HUES6 (cell line): ENCODE measurements at regions not wholly inside any gene's neighbourhood (a gene's known extent, or its start where the extent isn't known, plus 50 kb on each side); places are given as distances from the start of the nearest gene placed in this dataset.

Experiments used
- H3K27ac ChIP-seq: 2 replicates; pipeline ENCODE4 v1.7.0; 2013; ENCODE audit warnings: low read depth, mild to moderate bottlenecking, low read length, inconsistent platforms
- H3K27me3 ChIP-seq: 2 replicates; pipeline ENCODE4 v1.6.1; 2013; ENCODE audit warnings: low read length; ENCODE audit not compliant: control insufficient read depth, insufficient read depth
- H3K36me3 ChIP-seq: 2 replicates; pipeline ENCODE4 v1.6.1; 2013; ENCODE audit warnings: low read length; ENCODE audit not compliant: control insufficient read depth, insufficient read depth
- H3K4me1 ChIP-seq: 2 replicates; pipeline ENCODE4 v1.6.1; 2013; ENCODE audit warnings: low read length; ENCODE audit not compliant: control insufficient read depth, insufficient read depth
- H3K4me3 ChIP-seq: 2 replicates; pipeline ENCODE4 v1.5.1; 2013; ENCODE audit warnings: low read depth, low read length
- H3K9ac ChIP-seq: one replicate; pipeline ENCODE4 v1.6.1; 2013; ENCODE audit warnings: mild to moderate bottlenecking, low read length
- H3K9me3 ChIP-seq: 2 replicates; pipeline ENCODE4 v1.6.1; 2013; ENCODE audit warnings: low read depth, low read length; ENCODE audit not compliant: control insufficient read depth, insufficient read depth

DNA sequence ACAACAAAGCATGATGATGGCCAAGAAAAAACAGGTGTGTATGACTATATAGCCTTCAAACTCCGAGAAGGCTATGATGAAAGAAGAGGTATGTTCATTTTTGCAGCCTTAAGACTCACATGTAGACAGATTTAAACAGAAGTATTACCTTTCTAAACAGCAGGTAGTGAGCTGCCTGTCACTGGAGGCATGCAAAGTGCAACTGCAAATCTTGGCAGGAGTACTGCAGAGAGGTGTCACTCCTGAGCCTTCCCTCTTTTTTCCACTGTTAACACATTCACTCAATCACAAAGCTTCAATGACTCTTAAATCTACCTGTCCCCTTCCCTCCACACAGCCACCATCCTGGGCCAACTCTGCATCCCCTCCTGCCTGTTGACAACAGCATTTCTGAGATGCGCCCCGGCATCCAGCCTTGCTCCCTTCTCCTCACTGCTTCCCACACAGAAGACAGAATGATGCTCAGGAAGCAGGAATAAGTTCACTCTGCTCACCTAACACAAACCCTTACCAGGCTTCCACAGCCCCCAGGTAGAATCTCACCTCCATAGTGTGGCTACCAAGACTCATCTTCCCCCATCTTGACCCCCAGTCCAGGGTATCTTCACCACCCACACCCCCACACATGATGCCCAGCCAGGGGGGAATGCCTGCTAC lies 161.9 kb upstream of the ZMIZ1 start:
- 0 out of 2 replicates have a peak, but pooled peaks cover 5% of the 10 kb centered on the region for H3K4me1 ChIP-seq
- peaks cover 1% of the 10 kb centered on the region; the same call in 1 of the 2 replicates for H3K27me3 ChIP-seq
- no peak overlapping the region for H3K9ac ChIP-seq
- no peaks in the 10 kb centered on the region for H3K36me3 ChIP-seq
- H3K27ac ChIP-seq: no peak overlapping the region
- H3K4me3 ChIP-seq: no peak overlapping the region
- no peaks in the 10 kb centered on the region for H3K9me3 ChIP-seq

- Histone ChIP-seq H3K9ac (no peak overlapping the region), H3K9me3 (no peaks in the 10 kb centered on the region), H3K27me3 (peaks cover 8% of the 10 kb centered on the region; the same call in 1 of the 2 replicates), H3K4me3 (no peak overlapping the region), H3K27ac (no peak overlapping the region), H3K4me1 (peaks cover 5% of the 10 kb centered on the region; the same call in 1 of the 2 replicates), H3K36me3 (no peaks in the 10 kb centered on the region)
Observed at GRCh38 chr10:78907551-78908211, 161.1 kb upstream of the ZMIZ1 start.

GRCh38 chr10:78909221-78909620 lies 159.5 kb upstream of the ZMIZ1 start:
- Histone ChIP-seq H3K36me3 (no peaks in the 10 kb centered on the region), H3K9me3 (no peaks in the 10 kb centered on the region), H3K27me3 (peaks cover 22% of the 10 kb centered on the region), H3K4me3 (no peak overlapping the region), H3K4me1 (peaks cover 20% of the 10 kb centered on the region), H3K27ac (no peak overlapping the region), H3K9ac (no peak overlapping the region)

- Histone ChIP-seq H3K27me3 (peaks cover 27% of the 10 kb centered on the region), H3K36me3 (no peaks in the 10 kb centered on the region), H3K27ac (no peak overlapping the region), H3K4me1 (peaks cover 25% of the 10 kb centered on the region), H3K4me3 (no peak overlapping the region), H3K9ac (no peak overlapping the region), H3K9me3 (no peaks in the 10 kb centered on the region)
Observed at GRCh38 chr10:78910021-78910420, 158.7 kb upstream of the ZMIZ1 start.

- Histone ChIP-seq H3K27me3 (peaks cover 27% of the 10 kb centered on the region), H3K4me1 (peaks cover 25% of the 10 kb centered on the region), H3K36me3 (no peaks in the 10 kb centered on the region), H3K4me3 (no peak overlapping the region), H3K27ac (no peak overlapping the region), H3K9ac (no peak overlapping the region), H3K9me3 (no peaks in the 10 kb centered on the region)
Observed at GRCh38 chr10:78910476-78910875, 158.3 kb upstream of the ZMIZ1 start.

DNA sequence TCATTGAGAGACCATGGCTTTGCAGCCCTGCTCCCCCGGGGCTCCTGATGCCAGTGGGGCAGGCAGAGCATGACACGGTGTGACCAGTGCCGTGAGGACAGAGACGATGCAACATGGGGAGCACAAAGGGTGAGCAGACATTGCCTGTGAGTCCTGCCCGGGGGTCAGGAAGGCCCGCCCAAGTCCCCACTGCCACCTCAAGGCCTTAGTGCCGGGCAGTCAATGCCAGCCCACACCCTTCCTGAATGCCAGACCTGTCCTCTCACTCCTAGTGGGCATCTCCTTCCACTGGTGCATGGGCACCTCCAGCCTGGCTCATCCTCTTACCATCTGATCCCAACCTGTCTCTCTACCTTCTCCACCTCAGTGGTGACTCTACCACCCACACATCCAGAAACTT lies 157.9 kb upstream of the ZMIZ1 start:
- no peak overlapping the region for H3K9ac ChIP-seq
- peaks cover 27% of the 10 kb centered on the region for H3K27me3 ChIP-seq

DNA sequence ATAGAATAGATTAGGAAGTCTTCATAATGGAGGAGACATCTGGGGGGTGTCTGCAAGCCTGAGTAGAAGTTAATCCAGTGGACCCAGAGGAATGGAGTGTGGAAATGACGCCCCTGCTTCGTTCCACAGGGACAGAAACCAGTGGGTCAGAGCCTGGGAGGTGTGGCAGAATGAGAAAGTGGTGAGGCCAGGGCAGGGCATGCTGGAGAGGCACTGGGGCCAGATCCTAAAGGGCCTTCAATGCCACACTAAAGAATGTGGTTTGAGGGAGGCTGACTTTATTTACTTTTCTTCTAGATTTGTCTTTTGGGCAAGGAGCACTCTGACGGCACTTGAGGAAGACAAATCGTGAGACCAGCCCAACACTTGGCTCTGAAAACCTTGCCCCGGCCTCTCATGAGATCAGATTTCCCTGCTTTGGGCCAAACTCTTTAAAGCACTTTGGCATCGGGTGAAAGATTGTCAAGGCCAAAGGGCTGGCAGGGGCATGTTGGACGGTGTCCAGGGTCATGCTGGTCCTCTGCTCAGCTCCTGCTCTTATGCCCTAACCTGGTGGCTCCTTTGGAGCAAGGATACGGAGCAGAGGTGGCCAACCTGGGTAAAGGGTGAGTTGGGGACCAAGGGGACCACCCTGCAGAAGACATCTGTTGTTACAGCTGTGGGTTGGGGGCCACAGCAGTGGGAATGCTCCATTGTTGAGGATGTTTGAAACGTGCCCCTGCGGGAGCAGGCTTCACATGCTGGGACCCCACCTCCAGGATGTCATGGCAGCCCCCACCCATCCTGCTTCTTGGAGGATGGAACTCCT lies 157.0 kb upstream of the ZMIZ1 start:
- H3K9me3 ChIP-seq: no peaks in the 10 kb centered on the region
- H3K27me3 ChIP-seq: peaks cover 27% of the 10 kb centered on the region
- H3K36me3 ChIP-seq: no peaks in the 10 kb centered on the region
- H3K27ac ChIP-seq: no peak overlapping the region
- no peak overlapping the region for H3K9ac ChIP-seq
- H3K4me1 ChIP-seq: peaks cover 26% of the 10 kb centered on the region
- no peak overlapping the region for H3K4me3 ChIP-seq

More for the DNA sequence above, 157.9 kb upstream of the ZMIZ1 start:
- Histone ChIP-seq H3K4me3 (no peak overlapping the region), H3K27ac (no peak overlapping the region), H3K36me3 (no peaks in the 10 kb centered on the region), H3K9me3 (no peaks in the 10 kb centered on the region), H3K4me1 (peaks cover 22% of the 10 kb centered on the region)

GRCh38 chr10:78912361-78913218 lies 156.2 kb upstream of the ZMIZ1 start:
- Histone ChIP-seq H3K27me3 (peaks cover 27% of the 10 kb centered on the region), H3K4me3 (no peak overlapping the region), H3K36me3 (no peaks in the 10 kb centered on the region), H3K9ac (no peak overlapping the region), H3K9me3 (no peaks in the 10 kb centered on the region), H3K4me1 (peaks cover 34% of the 10 kb centered on the region), H3K27ac (no peak overlapping the region)

DNA sequence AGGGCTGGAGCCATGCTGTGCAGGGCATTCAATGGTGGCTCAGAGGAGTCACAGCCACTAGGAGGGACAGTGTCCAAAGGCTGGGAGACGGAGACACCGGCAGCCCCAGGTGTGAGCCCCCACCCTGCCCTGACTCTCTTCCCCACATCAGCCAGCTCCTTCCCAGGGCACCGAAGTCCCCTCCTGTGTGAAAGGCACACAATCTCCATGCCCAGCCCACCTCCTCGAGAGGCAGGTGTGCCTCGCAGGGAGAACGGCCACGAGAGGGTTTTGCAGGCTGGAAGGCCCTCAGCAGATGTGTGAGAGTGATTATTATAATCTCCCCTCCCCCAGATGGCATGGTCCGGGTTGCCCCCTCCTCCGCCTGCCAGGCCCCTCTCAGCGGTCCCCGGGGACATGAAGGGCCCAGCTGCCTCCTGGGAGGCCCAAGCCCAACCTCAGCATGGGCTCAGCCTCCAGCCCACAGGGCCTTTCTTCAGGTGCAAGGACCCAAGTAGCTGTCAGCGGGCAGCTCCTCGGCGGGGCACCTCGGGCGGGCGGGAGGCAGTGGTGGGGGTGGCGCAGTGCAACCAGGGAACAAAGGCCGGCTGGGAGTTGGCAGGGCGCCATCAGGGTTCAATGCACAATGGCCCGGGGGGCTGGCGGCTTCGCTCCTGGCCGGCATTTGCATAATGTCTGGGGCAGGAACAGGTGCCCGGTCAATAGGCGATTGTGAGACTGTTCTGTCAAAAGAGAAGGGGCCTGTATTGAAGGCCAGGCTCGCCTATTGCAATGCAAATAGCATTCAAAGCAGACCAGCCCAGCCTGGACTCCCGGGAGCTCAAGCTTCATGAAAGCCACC lies 155.3 kb upstream of the ZMIZ1 start:
- Histone ChIP-seq H3K4me1 (peaks cover 35% of the 10 kb centered on the region), H3K4me3 (no peak overlapping the region), H3K36me3 (no peaks in the 10 kb centered on the region), H3K27ac (no peak overlapping the region), H3K27me3 (peaks cover 27% of the 10 kb centered on the region), H3K9me3 (no peaks in the 10 kb centered on the region), H3K9ac (no peak overlapping the region)

- H3K27ac ChIP-seq: no peak overlapping the region
- H3K27me3 ChIP-seq: peaks cover 27% of the 10 kb centered on the region
- peaks cover 37% of the 10 kb centered on the region for H3K4me1 ChIP-seq
Observed at GRCh38 chr10:78914060-78914378, 154.7 kb upstream of the ZMIZ1 start.

More at GRCh38 chr10:78914060-78914378, 154.7 kb upstream of the ZMIZ1 start:
- Histone ChIP-seq H3K36me3 (no peaks in the 10 kb centered on the region), H3K9ac (no peak overlapping the region), H3K9me3 (no peaks in the 10 kb centered on the region), H3K4me3 (no peak overlapping the region)
